ENCODE measurements at regions not wholly inside any gene's neighbourhood (a gene's known extent, or its start where the extent isn't known, plus 50 kb on each side); places are given as distances from the start of the nearest gene placed in this dataset.

DNA sequence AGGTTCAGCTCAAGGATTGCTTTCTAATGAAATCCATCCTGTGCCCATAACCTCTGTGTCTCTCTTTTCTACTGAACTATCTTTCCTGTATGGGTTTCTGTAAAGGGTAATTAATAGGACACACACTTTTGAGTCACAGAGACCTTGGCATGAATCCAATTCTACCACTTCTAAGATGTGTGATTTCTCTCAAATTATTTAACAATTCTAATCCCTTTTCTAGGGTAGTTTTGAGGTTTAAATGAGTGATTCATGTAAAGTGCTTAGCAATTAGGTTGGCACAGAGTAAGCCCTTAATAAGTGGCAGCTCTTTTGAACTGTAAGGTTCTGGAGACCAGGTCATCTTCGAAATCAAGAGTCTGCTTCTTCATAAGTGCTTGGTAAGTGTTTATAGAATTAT, 202.7 kb downstream of the RASSF9 start:
- TF ChIP-seq, protein P1, sequence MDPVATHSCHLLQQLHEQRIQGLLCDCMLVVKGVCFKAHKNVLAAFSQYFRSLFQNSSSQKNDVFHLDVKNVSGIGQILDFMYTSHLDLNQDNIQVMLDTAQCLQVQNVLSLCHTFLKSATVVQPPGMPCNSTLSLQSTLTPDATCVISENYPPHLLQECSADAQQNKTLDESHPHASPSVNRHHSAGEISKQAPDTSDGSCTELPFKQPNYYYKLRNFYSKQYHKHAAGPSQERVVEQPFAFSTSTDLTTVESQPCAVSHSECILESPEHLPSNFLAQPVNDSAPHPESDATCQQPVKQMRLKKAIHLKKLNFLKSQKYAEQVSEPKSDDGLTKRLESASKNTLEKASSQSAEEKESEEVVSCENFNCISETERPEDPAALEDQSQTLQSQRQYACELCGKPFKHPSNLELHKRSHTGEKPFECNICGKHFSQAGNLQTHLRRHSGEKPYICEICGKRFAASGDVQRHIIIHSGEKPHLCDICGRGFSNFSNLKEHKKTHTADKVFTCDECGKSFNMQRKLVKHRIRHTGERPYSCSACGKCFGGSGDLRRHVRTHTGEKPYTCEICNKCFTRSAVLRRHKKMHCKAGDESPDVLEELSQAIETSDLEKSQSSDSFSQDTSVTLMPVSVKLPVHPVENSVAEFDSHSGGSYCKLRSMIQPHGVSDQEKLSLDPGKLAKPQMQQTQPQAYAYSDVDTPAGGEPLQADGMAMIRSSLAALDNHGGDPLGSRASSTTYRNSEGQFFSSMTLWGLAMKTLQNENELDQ (tag by site-specific recombination; IDR thresholded peaks at IDR 0.05; ENCODE audit: low read depth): no peak
- TF ChIP-seq, protein P2, sequence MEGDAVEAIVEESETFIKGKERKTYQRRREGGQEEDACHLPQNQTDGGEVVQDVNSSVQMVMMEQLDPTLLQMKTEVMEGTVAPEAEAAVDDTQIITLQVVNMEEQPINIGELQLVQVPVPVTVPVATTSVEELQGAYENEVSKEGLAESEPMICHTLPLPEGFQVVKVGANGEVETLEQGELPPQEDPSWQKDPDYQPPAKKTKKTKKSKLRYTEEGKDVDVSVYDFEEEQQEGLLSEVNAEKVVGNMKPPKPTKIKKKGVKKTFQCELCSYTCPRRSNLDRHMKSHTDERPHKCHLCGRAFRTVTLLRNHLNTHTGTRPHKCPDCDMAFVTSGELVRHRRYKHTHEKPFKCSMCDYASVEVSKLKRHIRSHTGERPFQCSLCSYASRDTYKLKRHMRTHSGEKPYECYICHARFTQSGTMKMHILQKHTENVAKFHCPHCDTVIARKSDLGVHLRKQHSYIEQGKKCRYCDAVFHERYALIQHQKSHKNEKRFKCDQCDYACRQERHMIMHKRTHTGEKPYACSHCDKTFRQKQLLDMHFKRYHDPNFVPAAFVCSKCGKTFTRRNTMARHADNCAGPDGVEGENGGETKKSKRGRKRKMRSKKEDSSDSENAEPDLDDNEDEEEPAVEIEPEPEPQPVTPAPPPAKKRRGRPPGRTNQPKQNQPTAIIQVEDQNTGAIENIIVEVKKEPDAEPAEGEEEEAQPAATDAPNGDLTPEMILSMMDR (tag by site-specific recombination; IDR thresholded peaks at IDR 0.05): no peak
- no peak for TF ChIP-seq ZNF169 (tag by site-specific recombination; IDR thresholded peaks at IDR 0.05)
- TF ChIP-seq ZNF211 (tag by site-specific recombination; IDR thresholded peaks at IDR 0.05; ENCODE audit: low read depth): no peak
- no peak for TF ChIP-seq YY1 (tag by site-specific recombination; IDR thresholded peaks at IDR 0.05)
- TF ChIP-seq ZNF114 (tag by site-specific recombination; IDR thresholded peaks at IDR 0.05): no peak
- TF ChIP-seq, protein P3, sequence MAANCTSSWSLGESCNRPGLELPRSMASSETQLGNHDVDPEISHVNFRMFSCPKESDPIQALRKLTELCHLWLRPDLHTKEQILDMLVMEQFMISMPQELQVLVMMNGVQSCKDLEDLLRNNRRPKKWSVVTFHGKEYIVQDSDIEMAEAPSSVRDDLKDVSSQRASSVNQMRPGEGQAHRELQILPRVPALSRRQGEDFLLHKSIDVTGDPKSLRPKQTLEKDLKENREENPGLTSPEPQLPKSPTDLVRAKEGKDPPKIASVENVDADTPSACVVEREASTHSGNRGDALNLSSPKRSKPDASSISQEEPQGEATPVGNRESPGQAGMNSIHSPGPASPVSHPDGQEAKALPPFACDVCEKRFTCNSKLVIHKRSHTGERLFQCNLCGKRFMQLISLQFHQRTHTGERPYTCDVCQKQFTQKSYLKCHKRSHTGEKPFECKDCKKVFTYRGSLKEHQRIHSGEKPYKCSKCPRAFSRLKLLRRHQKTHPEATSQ (tag by site-specific recombination; IDR thresholded peaks at IDR 0.05): no peak
- no peak for TF ChIP-seq ZNF146 (tag by site-specific recombination; IDR thresholded peaks at IDR 0.05)
- no peak for TF ChIP-seq ZNF548 (tag by site-specific recombination; IDR thresholded peaks at IDR 0.05)
- TF ChIP-seq, protein P4, sequence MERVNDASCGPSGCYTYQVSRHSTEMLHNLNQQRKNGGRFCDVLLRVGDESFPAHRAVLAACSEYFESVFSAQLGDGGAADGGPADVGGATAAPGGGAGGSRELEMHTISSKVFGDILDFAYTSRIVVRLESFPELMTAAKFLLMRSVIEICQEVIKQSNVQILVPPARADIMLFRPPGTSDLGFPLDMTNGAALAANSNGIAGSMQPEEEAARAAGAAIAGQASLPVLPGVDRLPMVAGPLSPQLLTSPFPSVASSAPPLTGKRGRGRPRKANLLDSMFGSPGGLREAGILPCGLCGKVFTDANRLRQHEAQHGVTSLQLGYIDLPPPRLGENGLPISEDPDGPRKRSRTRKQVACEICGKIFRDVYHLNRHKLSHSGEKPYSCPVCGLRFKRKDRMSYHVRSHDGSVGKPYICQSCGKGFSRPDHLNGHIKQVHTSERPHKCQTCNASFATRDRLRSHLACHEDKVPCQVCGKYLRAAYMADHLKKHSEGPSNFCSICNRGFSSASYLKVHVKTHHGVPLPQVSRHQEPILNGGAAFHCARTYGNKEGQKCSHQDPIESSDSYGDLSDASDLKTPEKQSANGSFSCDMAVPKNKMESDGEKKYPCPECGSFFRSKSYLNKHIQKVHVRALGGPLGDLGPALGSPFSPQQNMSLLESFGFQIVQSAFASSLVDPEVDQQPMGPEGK (tag by site-specific recombination; IDR thresholded peaks at IDR 0.05): no peak

Measured in HEK293 (cell line).